Esophagus squamous epithelium (tissue), 5 donors: ENCODE measurements at regions not wholly inside any gene's neighbourhood (a gene's known extent, or its start where the extent isn't known, plus 50 kb on each side); places are given as distances from the start of the nearest gene placed in this dataset.

Source experiments
- DNase-seq: peaks from one replicate; lab custom pipeline; 2025; lab: John Stamatoyannopoulos, UW
- H3K27ac ChIP-seq, 4 donors: fragments of 200-600 bp; sonication (generic); one replicate each; pipeline ENCODE4 v1.5.1; 2016 to 2019; ENCODE audit warnings: mild to moderate bottlenecking in 1 of 4
- H3K27me3 ChIP-seq, 4 donors: fragments of 200-600 bp; sonication (generic); 1 replicate in 3 of 4; 2 replicates in 1 of 4; pipeline versions ENCODE4 v1.5.1 to v1.6.0; 2017 to 2021; ENCODE audit warnings: antibody characterized with exemption in 1 of 4
- H3K36me3 ChIP-seq, 3 donors: fragments of 200-600 bp; sonication (generic); one replicate each; pipeline ENCODE4 v1.5.1; 2016 to 2019
- H3K4me1 ChIP-seq, 3 donors: fragments of 200-600 bp; sonication (generic); one replicate each; pipeline ENCODE4 v1.5.1; 2017 to 2019
- H3K4me3 ChIP-seq, 4 donors: fragments of 200-600 bp; sonication (generic); 1 replicate in 3 of 4; 2 replicates in 1 of 4; pipeline ENCODE4 v1.5.1; 2016 to 2019; ENCODE audit warnings: mild to moderate bottlenecking in 2 of 4, moderate library complexity in 1 of 4
- H3K9me3 ChIP-seq, 3 donors: fragments of 200-600 bp; sonication (generic); one replicate each; pipeline ENCODE4 v1.5.1; 2016 to 2019
- POLR2A ChIP-seq, 4 donors: fragments of 450-650 bp; IDR thresholded peaks; one replicate each; pipeline ENCODE4 v1.6.1; 2017; ENCODE audit warnings: antibody characterized with exemption in 4 of 4, mild to moderate bottlenecking in 4 of 4, moderate library complexity in 3 of 4
- WGBS, 2 donors: methylation state at CpG; one replicate each; pipeline ENCODE4 v1.1.5; 2018; 5-methylcytosine and 5-hydroxymethylcytosine counted together
- intact Hi-C: fragments of 100-400 bp; cut with DNase I; formaldehyde crosslinking; loops from one replicate; pipeline ENCODE4 v1.15.0; 2022
- TF ChIP-seq, protein P1 (sequence below), 6 experiments: fragments of 450-650 bp in 4 of 6; fragments of 200-600 bp in 2 of 6; sonication (generic) in 2 of 6; IDR thresholded peaks; one replicate each; pipeline ENCODE4 v1.5.1; 2016 to 2019; ENCODE audit warnings: antibody characterized with exemption in 6 of 6, mild to moderate bottlenecking in 4 of 6, moderate library complexity in 4 of 6
- donor health status: DM: yes; HTN: yes; CAD: no.

DNA sequence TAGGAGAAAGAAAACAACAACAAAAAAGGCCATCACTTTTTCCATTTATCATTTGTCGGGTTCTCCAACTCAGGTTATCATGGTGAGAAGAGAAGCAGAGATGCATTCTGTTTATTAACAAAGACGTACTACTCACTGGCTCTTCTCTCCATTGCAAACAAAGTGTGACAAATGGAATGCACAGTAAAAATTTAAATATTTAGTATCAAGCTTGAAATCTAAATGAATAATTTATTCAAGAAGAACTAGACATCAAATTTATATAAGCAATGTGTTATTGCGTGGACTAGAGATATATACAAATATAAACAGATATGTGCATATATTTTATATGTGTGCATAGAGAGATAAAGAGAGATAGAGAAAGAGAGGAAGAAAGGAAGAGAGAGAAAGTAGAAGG lies 236.5 kb downstream of the DSEL start:
- Histone ChIP-seq H3K9me3 (no peaks in the 10 kb centered on the region), H3K36me3 (no peaks in the 10 kb centered on the region), H3K27ac (no peak overlapping the region), H3K27me3 (no peaks in the 10 kb centered on the region), H3K4me3 (no peak overlapping the region), H3K4me1 (no peaks in the 10 kb centered on the region)
- 45 to 66% methylated on average over 3 of the region's 3 CpGs for WGBS, 2 donors
- intact Hi-C loops = no loop called here
- DNase-seq = no peak
- no peak for TF ChIP-seq POLR2A (IDR thresholded peaks at IDR 0.05)
- TF ChIP-seq, protein P1, sequence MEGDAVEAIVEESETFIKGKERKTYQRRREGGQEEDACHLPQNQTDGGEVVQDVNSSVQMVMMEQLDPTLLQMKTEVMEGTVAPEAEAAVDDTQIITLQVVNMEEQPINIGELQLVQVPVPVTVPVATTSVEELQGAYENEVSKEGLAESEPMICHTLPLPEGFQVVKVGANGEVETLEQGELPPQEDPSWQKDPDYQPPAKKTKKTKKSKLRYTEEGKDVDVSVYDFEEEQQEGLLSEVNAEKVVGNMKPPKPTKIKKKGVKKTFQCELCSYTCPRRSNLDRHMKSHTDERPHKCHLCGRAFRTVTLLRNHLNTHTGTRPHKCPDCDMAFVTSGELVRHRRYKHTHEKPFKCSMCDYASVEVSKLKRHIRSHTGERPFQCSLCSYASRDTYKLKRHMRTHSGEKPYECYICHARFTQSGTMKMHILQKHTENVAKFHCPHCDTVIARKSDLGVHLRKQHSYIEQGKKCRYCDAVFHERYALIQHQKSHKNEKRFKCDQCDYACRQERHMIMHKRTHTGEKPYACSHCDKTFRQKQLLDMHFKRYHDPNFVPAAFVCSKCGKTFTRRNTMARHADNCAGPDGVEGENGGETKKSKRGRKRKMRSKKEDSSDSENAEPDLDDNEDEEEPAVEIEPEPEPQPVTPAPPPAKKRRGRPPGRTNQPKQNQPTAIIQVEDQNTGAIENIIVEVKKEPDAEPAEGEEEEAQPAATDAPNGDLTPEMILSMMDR (IDR thresholded peaks at IDR 0.05) = no peak

DNA sequence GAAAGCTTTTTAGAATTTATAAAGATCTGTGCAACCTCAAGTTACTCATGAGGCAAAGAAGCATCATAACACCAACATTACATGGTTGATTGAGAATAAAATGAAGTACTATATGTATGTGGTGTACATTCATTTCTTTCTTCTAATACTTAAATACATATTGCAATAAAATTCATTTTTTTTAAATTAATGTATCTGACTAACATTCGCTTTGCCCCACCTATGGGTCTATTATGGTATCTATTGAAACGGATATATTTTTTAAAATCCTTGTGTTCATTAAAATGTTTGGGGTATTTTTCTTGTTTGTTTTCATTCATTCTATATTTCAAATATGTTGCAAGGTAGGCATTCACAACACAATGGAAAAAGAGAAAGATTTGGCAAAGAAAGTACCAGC lies 237.5 kb downstream of the DSEL start:
- no peaks in the 10 kb centered on the region for H3K36me3 ChIP-seq
- DNase-seq = no peak
- no peaks in the 10 kb centered on the region for H3K27me3 ChIP-seq
- intact Hi-C loops = no loop called here
- 65 to 73% methylated on average over 2 of the region's 2 CpGs for WGBS, 2 donors
- H3K4me1 ChIP-seq = no peaks in the 10 kb centered on the region
- no peaks in the 10 kb centered on the region for H3K9me3 ChIP-seq
- TF ChIP-seq, protein P1 (IDR thresholded peaks at IDR 0.05) = no peak
- TF ChIP-seq POLR2A (IDR thresholded peaks at IDR 0.05) = no peak
- no peak overlapping the region for H3K27ac ChIP-seq
- no peak overlapping the region for H3K4me3 ChIP-seq

DNA sequence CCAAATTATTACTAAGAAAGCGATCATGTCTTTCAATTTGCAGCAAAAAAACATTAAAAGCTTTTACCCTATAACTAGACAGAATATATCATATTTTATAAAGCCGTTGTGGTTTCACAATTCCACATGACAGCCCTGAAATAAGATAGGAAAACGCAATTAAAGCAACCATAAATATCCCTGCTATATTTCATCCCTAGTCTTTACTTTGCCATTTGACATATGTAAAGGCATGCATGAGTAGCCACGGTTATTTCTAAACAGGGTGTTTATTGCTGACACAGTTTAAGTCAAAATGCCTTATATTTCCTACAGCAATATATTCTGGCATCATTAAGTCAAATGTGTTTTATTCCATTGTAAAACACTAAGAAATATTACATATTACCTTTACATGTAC lies 239.9 kb downstream of the DSEL start:
- WGBS, 2 donors = 63 to 72% methylated on average over 4 of the region's 4 CpGs
- no peak for TF ChIP-seq POLR2A (IDR thresholded peaks at IDR 0.05)
- TF ChIP-seq, protein P1 (IDR thresholded peaks at IDR 0.05) = no peak
- no peak for DNase-seq
- intact Hi-C loops = no loop called here
- no peak overlapping the region for H3K27ac ChIP-seq
- no peaks in the 10 kb centered on the region for H3K36me3 ChIP-seq
- H3K9me3 ChIP-seq = no peaks in the 10 kb centered on the region
- H3K4me1 ChIP-seq = no peaks in the 10 kb centered on the region
- H3K27me3 ChIP-seq = no peaks in the 10 kb centered on the region
- no peak overlapping the region for H3K4me3 ChIP-seq

DNA sequence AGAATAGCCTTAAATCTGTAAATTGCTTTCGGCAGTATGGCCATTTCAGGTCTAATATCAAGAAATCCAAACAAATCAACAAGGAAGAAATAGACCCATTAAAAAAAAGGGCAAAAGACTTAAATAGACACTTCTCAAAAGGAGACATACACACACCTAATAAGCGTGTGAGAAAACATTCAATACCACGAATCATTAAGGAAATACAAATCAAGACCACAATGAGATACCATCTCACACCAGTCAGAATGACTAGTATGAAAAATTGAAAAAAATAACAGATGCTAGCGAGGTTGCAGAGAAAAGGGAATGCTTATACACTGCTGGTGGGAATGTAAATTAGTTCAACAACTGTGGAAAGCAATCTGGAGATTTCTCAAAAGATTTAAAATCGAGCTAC lies 243.2 kb downstream of the DSEL start:
- Histone ChIP-seq H3K9me3 (no peaks in the 10 kb centered on the region), H3K4me1 (no peaks in the 10 kb centered on the region), H3K4me3 (no peak overlapping the region), H3K27ac (no peak overlapping the region), H3K27me3 (no peaks in the 10 kb centered on the region), H3K36me3 (no peaks in the 10 kb centered on the region)
- TF ChIP-seq, protein P1 (IDR thresholded peaks at IDR 0.05) = no peak
- no peak for TF ChIP-seq POLR2A (IDR thresholded peaks at IDR 0.05)
- 62 to 65% methylated on average over 5 of the region's 5 CpGs for WGBS, 2 donors
- intact Hi-C loops = no loop called here
- DNase-seq = no peak

DNA sequence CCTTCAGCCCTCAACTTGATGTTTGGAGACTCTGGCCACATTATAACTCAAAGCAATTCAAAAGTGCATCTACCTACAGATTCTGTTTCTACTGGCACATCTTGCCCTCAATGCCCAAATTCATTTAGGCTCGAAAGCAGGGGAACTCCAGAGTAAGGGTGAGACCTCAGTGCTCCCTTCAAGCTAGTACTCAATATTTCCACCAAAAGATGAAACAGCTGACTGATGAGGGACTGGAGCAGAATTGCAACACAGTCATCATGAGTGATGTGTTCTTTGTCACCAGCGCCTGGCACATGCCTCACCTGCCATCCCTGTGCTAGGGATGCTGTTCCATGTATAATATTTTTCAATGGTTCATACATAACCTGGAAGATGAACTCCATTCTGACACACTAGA lies 247.3 kb downstream of the DSEL start:
- 83 to 100% methylated on average over 1 to 2 of the region's 2 CpGs for WGBS, 2 donors
- TF ChIP-seq POLR2A (IDR thresholded peaks at IDR 0.05) = no peak
- TF ChIP-seq, protein P1 (IDR thresholded peaks at IDR 0.05) = no peak
- H3K4me3 ChIP-seq = no peak overlapping the region
- intact Hi-C loops = no loop called here
- no peaks in the 10 kb centered on the region for H3K27me3 ChIP-seq
- H3K4me1 ChIP-seq = peaks cover 0 to 15% (median 0%) of the 10 kb centered on the region in 3 donors
- H3K9me3 ChIP-seq = no peaks in the 10 kb centered on the region
- no peaks in the 10 kb centered on the region for H3K36me3 ChIP-seq
- no peak for DNase-seq
- no peak overlapping the region for H3K27ac ChIP-seq
